ENCODE measurements at regions not wholly inside any gene's neighbourhood (a gene's known extent, or its start where the extent isn't known, plus 50 kb on each side); places are given as distances from the start of the nearest gene placed in this dataset.

GRCh38 chr2:157172239-157172638 is 85.3 kb upstream of the GALNT5 start:
- no peak for TF ChIP-seq CTCF (IDR thresholded peaks at IDR 0.05)
- no peak for TF ChIP-seq POLR2A (IDR thresholded peaks at IDR 0.05)
